Activated naive CD8-positive, alpha-beta T cell treated with anti-CD3 and anti-CD28 coated beads, Interleukin-2, amount 50 U/mL, for 24 hours (primary cell): ENCODE measurements at regions not wholly inside any gene's neighbourhood (a gene's known extent, or its start where the extent isn't known, plus 50 kb on each side); places are given as distances from the start of the nearest gene placed in this dataset.

ENCODE experiments used
- ATAC-seq: fragments of 150-1000 bp; cut with Tn5 transposase; one replicate; pipeline ENCODE4 v1.10.0; 2021
- DNase-seq: peaks from one replicate; pipeline ENCODE4 v3.0.0; 2021
- H3K27ac Mint-ChIP-seq: one replicate; pipeline ENCODE4 v1.8.0; 2021; ENCODE audit warnings: mild to moderate bottlenecking, mixed read lengths
- H3K27me3 Mint-ChIP-seq: one replicate; pipeline ENCODE4 v1.8.0; 2021; ENCODE audit warnings: mixed read lengths
- H3K36me3 Mint-ChIP-seq: one replicate; pipeline ENCODE4 v1.8.0; 2021; ENCODE audit warnings: low read depth, mixed read lengths
- H3K4me1 Mint-ChIP-seq: one replicate; pipeline ENCODE4 v1.8.0; 2021; ENCODE audit warnings: mixed read lengths
- H3K4me3 Mint-ChIP-seq: one replicate; pipeline ENCODE4 v1.8.0; 2021; ENCODE audit warnings: mild to moderate bottlenecking, moderate library complexity, mixed read lengths
- H3K9me3 Mint-ChIP-seq: one replicate; pipeline ENCODE4 v1.8.0; 2021; ENCODE audit warnings: mixed read lengths

DNA sequence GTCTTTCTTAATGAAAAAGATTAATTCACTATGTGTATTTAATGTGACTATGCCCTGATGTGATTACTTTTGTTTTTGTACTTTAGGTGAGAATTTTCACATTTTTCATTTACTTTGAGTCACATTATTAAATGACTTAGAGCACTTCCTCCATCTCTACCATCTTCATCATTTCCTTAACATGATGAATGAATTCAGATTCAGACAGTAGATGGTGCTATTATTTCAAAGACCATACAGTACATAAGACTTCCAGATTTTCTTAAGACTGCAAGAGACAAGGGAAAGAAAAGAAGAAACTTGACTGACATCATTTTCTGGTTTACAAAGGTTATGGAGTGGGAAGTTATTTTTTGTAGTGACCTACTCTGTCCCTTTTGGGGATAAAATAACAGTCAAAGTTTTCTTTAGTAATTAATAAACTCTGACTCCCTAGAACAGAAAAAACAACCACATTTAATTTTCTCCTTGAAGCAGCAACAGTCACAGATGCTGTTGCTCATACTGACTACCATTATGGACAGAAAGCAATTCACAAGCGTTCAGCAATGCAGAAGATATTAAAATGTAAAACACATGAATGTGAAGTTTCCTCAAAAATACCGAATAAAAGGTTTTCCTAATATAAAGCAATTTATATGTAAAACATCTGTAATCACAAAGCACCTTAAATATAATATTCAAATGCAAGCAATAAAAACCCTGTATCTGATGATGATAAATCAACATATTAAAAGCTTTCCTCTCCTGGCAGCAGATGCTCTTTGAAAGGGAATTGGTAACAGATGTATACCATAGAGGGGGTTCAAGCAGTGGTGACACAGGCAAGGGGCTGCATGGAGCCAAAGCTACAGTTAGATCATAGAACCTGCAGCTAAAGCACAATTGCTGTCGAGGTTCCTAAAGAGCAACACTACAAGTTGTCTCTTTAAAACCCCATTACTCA lies 1010.9 kb upstream of the NXPH2 start:
- H3K27me3 Mint-ChIP-seq: no peaks in the 10 kb centered on the region
- no peaks in the 10 kb centered on the region for H3K36me3 Mint-ChIP-seq
- no peak overlapping the region for H3K4me3 Mint-ChIP-seq
- DNase-seq (no peak), ATAC-seq (no peak)
- H3K27ac Mint-ChIP-seq: no peak overlapping the region
- H3K9me3 Mint-ChIP-seq: peaks cover 7% of the 10 kb centered on the region
- H3K4me1 Mint-ChIP-seq: no peaks in the 10 kb centered on the region

DNA sequence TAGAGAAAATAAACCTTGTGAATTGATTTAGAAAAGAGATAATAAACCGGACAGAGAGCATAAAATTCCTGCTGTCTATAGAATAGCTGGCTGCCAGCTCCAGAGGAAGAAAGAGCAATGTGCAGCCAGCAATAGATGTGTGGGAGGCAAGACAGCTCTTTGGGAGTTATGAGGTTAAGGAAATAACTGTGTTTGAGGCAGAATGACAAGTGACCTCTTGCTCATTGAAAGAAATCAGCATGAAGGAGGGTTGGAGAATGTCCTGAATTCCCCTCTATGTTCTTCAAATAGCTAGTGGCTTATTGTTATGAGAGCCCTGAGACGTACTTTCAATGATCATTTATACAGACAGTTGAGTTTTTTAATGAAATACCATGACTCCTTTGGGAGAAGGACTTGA lies 1009.9 kb upstream of the NXPH2 start:
- ATAC-seq (no peak), DNase-seq (no peak)
- no peaks in the 10 kb centered on the region for H3K36me3 Mint-ChIP-seq
- H3K27me3 Mint-ChIP-seq: no peaks in the 10 kb centered on the region
- no peak overlapping the region for H3K27ac Mint-ChIP-seq
- H3K4me1 Mint-ChIP-seq: no peaks in the 10 kb centered on the region
- H3K4me3 Mint-ChIP-seq: no peak overlapping the region
- peaks cover 6% of the 10 kb centered on the region for H3K9me3 Mint-ChIP-seq

DNA sequence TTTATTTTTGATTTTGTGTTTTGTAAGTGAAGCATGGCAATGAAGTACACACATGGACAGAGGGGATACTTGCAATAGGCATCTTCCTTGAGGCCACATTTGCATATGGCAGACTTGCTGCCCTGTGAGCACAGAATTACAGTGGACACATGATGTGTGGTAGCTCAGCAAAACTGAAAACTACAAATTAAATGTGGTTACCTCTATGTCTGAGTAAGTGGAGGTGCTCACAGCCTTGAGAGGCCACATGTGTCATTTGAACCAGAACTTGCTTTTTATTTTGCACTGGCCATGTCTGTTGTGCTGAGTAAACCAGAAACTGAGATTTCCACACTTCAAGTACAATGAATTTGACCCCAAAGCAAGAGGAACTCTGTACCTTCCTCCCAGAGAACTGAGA lies 998.5 kb upstream of the NXPH2 start:
- no peak for ATAC-seq
- H3K27ac Mint-ChIP-seq: no peak overlapping the region
- no peaks in the 10 kb centered on the region for H3K4me1 Mint-ChIP-seq
- H3K36me3 Mint-ChIP-seq: no peaks in the 10 kb centered on the region
- H3K4me3 Mint-ChIP-seq: no peak overlapping the region
- H3K27me3 Mint-ChIP-seq: no peaks in the 10 kb centered on the region
- peaks cover 7% of the 10 kb centered on the region for H3K9me3 Mint-ChIP-seq
- DNase-seq: no peak

DNA sequence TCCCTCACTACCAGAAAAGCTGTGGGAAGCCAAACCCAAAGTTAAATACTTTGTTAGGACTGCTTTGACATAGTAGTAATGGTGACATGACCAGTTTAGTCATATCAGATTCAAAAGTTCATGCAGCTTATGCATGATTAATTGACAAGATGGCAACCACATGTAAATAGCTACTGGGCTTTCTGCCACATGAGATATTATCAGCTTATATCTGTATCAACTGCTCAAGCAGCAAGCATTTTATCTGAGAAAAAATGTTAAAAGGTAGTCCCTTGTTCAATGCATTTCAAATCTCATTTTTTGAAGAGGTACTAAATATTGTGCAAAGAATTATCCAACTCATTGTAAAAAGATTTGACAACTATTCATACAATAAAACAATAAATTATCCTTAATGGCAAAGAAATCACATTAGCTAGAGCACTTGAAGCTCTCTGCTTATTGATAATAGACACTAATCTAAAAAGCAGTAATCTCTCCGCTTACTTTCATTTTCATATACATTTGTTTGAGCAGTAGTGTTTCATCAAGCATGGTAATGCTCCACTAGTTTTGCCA lies 993.6 kb upstream of the NXPH2 start:
- ATAC-seq (no peak), DNase-seq (no peak)
- Mint-ChIP-seq H3K4me1 (no peaks in the 10 kb centered on the region), H3K27ac (no peak overlapping the region), H3K4me3 (no peak overlapping the region), H3K9me3 (peaks cover 4% of the 10 kb centered on the region), H3K27me3 (no peaks in the 10 kb centered on the region), H3K36me3 (no peaks in the 10 kb centered on the region)

DNA sequence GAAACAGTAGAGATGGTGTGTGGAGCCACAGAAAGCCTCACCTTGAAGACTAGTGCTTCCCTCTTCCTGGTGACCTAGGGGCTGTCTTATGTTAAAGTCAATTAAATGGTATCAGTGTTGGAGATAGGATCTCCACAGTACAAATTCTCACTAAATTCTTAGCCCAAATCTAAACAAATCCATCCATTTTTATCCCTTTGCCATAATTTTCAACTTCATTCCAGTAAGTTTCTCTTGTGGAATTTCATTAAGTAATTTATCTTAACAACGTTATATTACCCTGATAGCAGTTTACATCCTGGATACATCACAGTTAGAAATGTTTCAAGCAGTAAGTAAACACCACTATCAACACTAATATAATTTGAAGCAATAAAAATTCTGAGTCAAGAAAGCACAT lies 989.4 kb upstream of the NXPH2 start:
- Mint-ChIP-seq H3K36me3 (no peaks in the 10 kb centered on the region), H3K27ac (no peak overlapping the region), H3K27me3 (no peaks in the 10 kb centered on the region), H3K4me1 (no peaks in the 10 kb centered on the region), H3K9me3 (no peaks in the 10 kb centered on the region), H3K4me3 (no peak overlapping the region)
- DNase-seq (no peak), ATAC-seq (no peak)

DNA sequence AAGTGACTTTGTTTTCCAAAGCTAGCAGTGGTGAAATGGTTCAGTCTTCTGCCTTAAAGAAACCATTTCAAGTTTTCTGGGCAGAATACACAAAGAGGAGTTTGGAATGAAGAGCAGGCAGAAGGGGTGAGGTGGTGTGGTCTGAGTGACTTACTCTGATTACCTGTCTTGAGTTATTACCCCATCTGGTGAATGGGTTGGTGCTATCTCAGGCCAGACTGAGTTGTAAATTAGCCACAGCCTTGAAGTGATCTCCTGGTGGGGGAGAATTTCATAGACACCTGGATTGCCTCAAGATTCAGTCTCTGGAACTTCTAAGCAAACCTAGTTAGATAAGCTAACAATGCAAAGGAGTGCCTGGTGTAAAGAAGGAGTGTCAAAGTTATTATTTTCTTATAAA lies 983.5 kb upstream of the NXPH2 start:
- Mint-ChIP-seq H3K27me3 (no peaks in the 10 kb centered on the region), H3K4me3 (no peak overlapping the region), H3K36me3 (no peaks in the 10 kb centered on the region), H3K4me1 (no peaks in the 10 kb centered on the region), H3K27ac (no peak overlapping the region), H3K9me3 (peaks cover 5% of the 10 kb centered on the region)
- DNase-seq: no peak
- ATAC-seq: no peak

DNA sequence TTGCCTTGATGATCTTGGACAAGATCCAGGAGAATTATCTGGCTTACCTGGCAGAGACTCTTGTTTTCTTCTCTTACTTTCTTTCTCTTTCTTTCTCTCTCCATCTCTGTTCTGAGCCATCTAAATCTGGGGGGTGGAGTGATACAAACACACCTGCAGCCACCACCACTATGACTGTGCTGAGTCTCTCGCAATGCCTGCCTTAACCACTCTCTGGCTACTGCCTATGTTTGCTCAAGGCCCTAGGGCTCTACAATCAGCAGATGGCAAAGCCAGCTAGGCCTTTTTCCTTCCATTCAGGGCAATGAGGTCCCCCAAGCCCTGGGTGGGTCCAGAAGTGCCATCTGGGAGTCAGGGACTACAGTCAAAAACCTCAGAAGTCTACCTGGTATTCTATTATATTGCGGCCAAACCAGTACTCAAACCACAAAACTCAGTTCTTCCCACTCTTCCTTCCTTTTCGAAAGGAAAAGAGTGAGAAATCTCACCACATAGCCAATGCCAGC lies 978.9 kb upstream of the NXPH2 start:
- Mint-ChIP-seq H3K9me3 (peaks cover 36% of the 10 kb centered on the region), H3K4me1 (no peaks in the 10 kb centered on the region), H3K36me3 (peaks cover 1% of the 10 kb centered on the region), H3K27me3 (no peaks in the 10 kb centered on the region), H3K27ac (no peak overlapping the region), H3K4me3 (no peak overlapping the region)
- ATAC-seq (no peak), DNase-seq (no peak)

DNA sequence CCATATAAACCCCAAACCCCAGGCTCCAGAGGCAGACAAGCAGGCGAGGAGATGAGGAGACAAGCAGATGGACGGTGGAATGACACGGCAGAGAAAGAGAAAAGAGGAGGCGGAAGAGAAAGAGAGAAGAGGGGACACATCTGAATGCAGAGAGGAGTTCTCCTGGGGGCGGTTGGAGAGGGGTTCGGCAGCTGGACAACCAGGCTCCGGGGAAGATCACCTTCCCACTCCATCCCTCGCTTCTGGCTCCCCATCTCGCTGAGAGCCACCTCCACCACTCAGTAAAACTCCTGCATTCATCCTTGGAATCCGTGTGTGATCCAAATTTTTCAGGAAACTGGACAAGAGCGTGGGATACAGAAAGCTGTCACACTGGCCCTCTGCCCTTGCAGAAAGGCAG lies 966.7 kb upstream of the NXPH2 start:
- no peaks in the 10 kb centered on the region for H3K27me3 Mint-ChIP-seq
- ATAC-seq: no peak
- H3K4me3 Mint-ChIP-seq: no peak overlapping the region
- H3K9me3 Mint-ChIP-seq: peaks cover 15% of the 10 kb centered on the region
- no peaks in the 10 kb centered on the region for H3K4me1 Mint-ChIP-seq
- DNase-seq: no peak
- H3K27ac Mint-ChIP-seq: no peak overlapping the region
- no peaks in the 10 kb centered on the region for H3K36me3 Mint-ChIP-seq

DNA sequence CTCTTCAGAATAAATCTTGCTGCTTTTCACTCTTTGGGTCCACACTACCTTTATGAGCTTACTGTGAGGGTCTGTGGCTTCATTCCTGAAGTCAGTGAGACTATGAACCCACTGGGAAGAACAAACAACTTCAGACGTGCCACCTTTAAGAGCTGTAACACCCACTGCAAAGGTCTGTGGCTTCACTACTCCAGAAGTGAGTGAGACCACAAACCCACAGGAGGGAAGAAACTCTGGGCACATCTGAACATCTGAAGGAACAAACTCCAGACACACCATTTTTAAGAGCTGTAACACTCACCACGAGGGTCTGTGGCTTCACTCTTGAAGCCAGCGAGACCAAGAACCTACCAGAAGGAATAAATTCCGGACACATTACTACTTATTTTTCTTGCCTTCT lies 964.1 kb upstream of the NXPH2 start:
- H3K9me3 Mint-ChIP-seq: peaks cover 3% of the 10 kb centered on the region
- no peaks in the 10 kb centered on the region for H3K27me3 Mint-ChIP-seq
- no peaks in the 10 kb centered on the region for H3K4me1 Mint-ChIP-seq
- no peak overlapping the region for H3K4me3 Mint-ChIP-seq
- no peak for DNase-seq
- H3K27ac Mint-ChIP-seq: no peak overlapping the region
- ATAC-seq: no peak
- no peaks in the 10 kb centered on the region for H3K36me3 Mint-ChIP-seq

DNA sequence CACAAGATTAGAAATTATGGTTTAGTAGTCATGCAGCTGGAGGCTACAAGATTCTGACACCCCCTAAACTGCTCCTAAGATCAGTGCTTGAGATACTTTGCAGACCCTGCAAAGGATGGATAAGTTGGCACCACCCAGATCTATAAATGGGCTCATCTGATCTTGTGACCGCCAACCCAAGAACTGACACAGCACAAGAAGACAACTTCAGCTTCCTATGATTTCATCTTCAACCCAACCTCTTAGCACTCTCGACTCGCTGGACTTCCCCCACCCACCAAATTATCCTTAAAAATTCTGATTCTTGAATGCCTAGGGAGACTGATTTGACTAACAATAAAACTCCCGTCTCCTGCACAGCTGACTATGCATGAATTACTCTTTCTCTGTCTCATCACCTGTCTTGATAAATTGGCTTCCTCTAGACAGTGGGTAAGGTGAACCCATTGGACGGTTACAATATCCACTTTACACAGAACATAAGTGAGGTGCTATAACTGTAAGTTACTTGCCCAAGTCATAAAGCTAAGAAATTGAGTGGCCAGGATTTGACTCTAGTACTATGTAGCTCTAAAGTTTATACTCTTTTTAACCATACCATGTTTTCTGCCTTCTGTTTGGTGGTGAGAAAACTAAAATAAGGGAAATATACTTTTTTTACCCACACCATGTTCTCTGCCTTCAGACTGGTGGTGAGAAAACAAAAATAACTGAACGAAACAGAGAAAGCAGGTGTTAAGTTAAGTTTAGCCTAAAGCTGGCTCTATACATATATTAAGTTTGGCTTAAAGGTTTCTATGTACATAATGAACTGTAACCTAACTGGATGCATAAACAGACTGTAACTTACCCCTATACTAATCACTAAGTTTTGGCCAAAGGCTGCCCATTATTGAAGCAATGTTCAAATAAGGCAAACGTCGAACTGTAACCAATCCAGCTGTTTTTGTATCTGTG lies 962.3 kb upstream of the NXPH2 start:
- no peak overlapping the region for H3K27ac Mint-ChIP-seq

DNA sequence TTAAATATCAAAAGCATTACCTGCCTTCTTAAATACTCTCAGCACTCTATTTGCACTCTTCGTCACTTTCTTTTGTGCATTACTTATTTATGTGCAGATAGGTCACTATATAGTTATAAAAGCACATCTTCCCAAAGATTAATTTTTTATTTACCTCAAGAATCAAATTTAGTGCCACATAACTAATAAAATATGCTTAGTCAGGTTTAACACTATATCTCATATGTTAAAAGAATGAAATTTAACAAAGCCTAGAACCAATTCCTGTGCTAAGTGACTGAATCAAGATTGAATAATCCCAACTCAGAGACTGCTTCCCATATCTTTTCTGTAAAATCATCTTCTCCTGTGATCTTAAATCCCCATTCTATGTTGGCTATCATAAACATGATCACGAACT lies 957.5 kb upstream of the NXPH2 start:
- Mint-ChIP-seq H3K4me3 (no peak overlapping the region), H3K4me1 (no peaks in the 10 kb centered on the region), H3K9me3 (peaks cover 4% of the 10 kb centered on the region), H3K27ac (no peak overlapping the region), H3K36me3 (no peaks in the 10 kb centered on the region), H3K27me3 (no peaks in the 10 kb centered on the region)
- no peak for ATAC-seq
- DNase-seq: no peak

More for the DNA sequence above, 962.3 kb upstream of the NXPH2 start:
- Mint-ChIP-seq H3K4me1 (no peaks in the 10 kb centered on the region), H3K36me3 (no peaks in the 10 kb centered on the region), H3K27me3 (no peaks in the 10 kb centered on the region), H3K4me3 (no peak overlapping the region), H3K9me3 (peaks cover 4% of the 10 kb centered on the region)
- no peak for ATAC-seq
- no peak for DNase-seq

DNA sequence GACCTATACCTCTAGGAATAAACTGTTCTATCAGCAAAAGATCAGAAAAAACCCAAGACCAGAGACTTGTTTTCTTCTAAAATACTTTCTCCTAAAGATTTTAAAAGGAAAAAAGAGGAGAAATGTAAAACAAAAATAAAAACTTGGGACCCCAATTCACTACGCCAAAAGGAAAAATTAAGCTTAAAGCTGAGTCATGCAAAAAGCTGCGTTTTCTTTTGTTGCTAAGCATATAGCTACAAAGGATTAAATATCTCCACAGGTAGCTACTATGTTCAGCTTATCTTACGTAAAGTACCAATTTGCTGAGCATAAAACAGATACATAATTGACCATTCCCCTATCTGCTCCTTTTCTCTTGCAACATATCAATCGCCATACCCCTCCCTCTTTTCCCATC lies 950.0 kb upstream of the NXPH2 start:
- ATAC-seq: no peak

DNA sequence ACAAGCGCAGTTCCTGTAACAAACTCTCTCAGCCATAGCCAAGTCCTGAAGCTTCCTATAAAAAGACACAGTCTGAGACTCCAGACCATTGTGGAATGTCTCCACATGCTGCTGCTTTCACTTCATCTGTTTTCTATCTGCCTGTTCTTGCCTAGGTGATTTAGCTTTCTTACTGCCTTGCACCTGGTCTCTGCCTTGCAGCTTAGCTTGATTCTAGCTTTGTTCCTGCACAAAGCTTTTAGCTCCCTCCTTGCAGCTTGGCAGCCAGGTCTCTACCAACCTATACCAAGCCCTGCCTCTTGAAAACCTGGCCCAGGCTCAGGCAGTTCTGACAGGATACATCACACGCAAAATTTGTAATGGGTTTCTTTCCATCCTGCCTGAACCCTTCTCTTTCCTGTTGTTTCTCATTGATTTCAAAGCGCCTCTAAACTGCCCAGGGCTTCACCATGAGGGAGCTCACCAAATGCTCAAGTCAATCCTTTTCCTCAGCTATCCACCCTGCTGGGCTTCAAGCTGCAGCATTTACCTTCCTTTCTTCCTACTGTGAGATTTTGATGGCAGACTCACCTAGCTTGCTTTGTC lies 941.3 kb upstream of the NXPH2 start:
- Mint-ChIP-seq H3K36me3 (no peaks in the 10 kb centered on the region), H3K4me3 (no peak overlapping the region), H3K4me1 (no peaks in the 10 kb centered on the region), H3K27ac (no peak overlapping the region), H3K9me3 (peaks cover 30% of the 10 kb centered on the region), H3K27me3 (no peaks in the 10 kb centered on the region)
- DNase-seq (no peak), ATAC-seq (no peak)

More for the DNA sequence above, 950.0 kb upstream of the NXPH2 start:
- Mint-ChIP-seq H3K36me3 (no peaks in the 10 kb centered on the region), H3K4me1 (no peaks in the 10 kb centered on the region), H3K9me3 (peaks cover 7% of the 10 kb centered on the region), H3K27ac (no peak overlapping the region), H3K4me3 (no peak overlapping the region), H3K27me3 (no peaks in the 10 kb centered on the region)
- DNase-seq: no peak

DNA sequence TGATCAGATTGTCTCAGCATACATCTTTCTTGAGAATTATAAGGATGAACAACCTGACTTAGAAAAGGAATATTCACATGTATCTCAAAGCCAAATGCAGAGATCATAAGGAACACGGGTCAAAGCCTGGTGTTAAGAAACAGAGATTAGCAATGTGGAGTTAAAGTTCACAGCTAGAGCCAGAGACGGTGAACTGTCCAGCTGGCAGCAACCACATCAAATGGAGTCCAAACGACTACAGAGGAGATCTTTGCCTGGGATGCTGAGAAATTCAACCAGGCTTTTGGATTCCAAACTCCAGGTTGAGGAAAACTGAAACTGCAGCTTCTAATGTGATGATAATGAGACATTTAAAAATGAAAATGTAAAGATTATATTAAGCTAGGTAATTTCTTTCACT lies 939.9 kb upstream of the NXPH2 start:
- ATAC-seq (no peak), DNase-seq (no peak)
- Mint-ChIP-seq H3K9me3 (peaks cover 32% of the 10 kb centered on the region), H3K4me1 (no peaks in the 10 kb centered on the region), H3K27me3 (no peaks in the 10 kb centered on the region), H3K36me3 (no peaks in the 10 kb centered on the region), H3K27ac (no peak overlapping the region), H3K4me3 (no peak overlapping the region)
